ENCODE measurements at regions not wholly inside any gene's neighbourhood (a gene's known extent, or its start where the extent isn't known, plus 50 kb on each side); places are given as distances from the start of the nearest gene placed in this dataset.

GRCh38 chr4:72671980-72672379 is 103.0 kb upstream of the ADAMTS3 start:
- BruUV-seq (replicated peaks) = no TSS peak
- H3K27ac ChIP-seq (ENCODE audit: extremely low read depth, low read depth, low read length) = no peak overlapping the region
- ChIA-PET POLR2A (interaction anchor here (1.0 kb wide), 1 partner anchor 13 kb away, joined by 7 read pairs; no protein-coding TSS in a partner anchor), CTCF (ENCODE audit: low intra/inter-chr PET ratio) (no interaction called here)
- H3K9ac ChIP-seq (ENCODE audit: insufficient read depth in 1 of 2, low read depth in 2 of 2, low read length in 2 of 2) = no peak overlapping the region
- H3K9me3 ChIP-seq (replicated peaks; ENCODE audit: control insufficient read depth, insufficient read depth, low read depth, low read length) = no peaks in the 10 kb centered on the region
- no peak for DNase-seq (ENCODE audit: extremely low read depth in 1 of 4, low spot score in 3 of 4)
- no peaks in the 10 kb centered on the region for H3K4me1 ChIP-seq (replicated peaks in 1 of 2; ENCODE audit: control insufficient read depth in 2 of 2, insufficient read depth in 2 of 2, low read length in 2 of 2)
- no peak overlapping the region for H3K4me2 ChIP-seq (ENCODE audit: insufficient read depth, low read length)
- no peak for FAIRE-seq
- H3K36me3 ChIP-seq (ENCODE audit: control insufficient read depth, insufficient read depth, low read length) = no peaks in the 10 kb centered on the region
- H4K20me1 ChIP-seq (replicated peaks; ENCODE audit: control insufficient read depth, insufficient read depth, low read length) = no peaks in the 10 kb centered on the region
- intact Hi-C loops (cut with micrococcal nuclease) = no loop called here
- no peak for ATAC-seq
- in situ Hi-C loops (cut with MboI) = no loop called here
- H3K79me2 ChIP-seq (ENCODE audit: control insufficient read depth, insufficient read depth, low read length) = no peaks in the 10 kb centered on the region
- H3K4me3 ChIP-seq = no peak overlapping the region
- H3K27me3 ChIP-seq (ENCODE audit: control insufficient read depth in 2 of 2, insufficient read depth in 2 of 2, low read length in 2 of 2) = no peaks in the 10 kb centered on the region
- 76% methylated on average over 2 of the region's 3 CpGs for WGBS (ENCODE audit: insufficient coverage, low coverage, missing lambda C conversion rate)
- no peak overlapping the region for H2AFZ ChIP-seq (ENCODE audit: low read depth, low read length)
- H3K9me1 ChIP-seq (ENCODE audit: control insufficient read depth, insufficient read depth, low read length) = no peaks in the 10 kb centered on the region
- no peak for TF ChIP-seq MTA1 (IDR thresholded peaks at IDR 0.05; ENCODE audit: borderline replicate concordance)
- TF ChIP-seq ZNF41 (CRISPR knock-in tag; conservative IDR thresholded peaks at IDR 0.05) = no peak
- no peak for TF ChIP-seq BRF2 (IDR thresholded peaks at IDR 0.05; ENCODE audit: borderline replicate concordance, insufficient read depth, insufficient read length)
- no peak for TF ChIP-seq PRDM10 (IDR thresholded peaks at IDR 0.05; ENCODE audit: partially characterized antibody)
- TF ChIP-seq POLR2AphosphoS2 (IDR thresholded peaks at IDR 0.05; ENCODE audit: low read length) = no peak
- TF ChIP-seq, protein P1, sequence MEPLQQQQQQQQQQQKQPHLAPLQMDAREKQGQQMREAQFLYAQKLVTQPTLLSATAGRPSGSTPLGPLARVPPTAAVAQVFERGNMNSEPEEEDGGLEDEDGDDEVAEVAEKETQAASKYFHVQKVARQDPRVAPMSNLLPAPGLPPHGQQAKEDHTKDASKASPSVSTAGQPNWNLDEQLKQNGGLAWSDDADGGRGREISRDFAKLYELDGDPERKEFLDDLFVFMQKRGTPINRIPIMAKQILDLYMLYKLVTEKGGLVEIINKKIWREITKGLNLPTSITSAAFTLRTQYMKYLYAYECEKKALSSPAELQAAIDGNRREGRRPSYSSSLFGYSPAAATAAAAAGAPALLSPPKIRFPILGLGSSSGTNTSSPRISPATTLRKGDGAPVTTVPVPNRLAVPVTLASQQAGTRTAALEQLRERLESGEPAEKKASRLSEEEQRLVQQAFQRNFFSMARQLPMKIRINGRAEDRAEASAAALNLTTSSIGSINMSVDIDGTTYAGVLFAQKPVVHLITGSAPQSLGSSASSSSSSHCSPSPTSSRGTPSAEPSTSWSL (CRISPR knock-in tag; IDR thresholded peaks at IDR 0.05; ENCODE audit: borderline replicate concordance) = no peak
- TF ChIP-seq, protein P2, sequence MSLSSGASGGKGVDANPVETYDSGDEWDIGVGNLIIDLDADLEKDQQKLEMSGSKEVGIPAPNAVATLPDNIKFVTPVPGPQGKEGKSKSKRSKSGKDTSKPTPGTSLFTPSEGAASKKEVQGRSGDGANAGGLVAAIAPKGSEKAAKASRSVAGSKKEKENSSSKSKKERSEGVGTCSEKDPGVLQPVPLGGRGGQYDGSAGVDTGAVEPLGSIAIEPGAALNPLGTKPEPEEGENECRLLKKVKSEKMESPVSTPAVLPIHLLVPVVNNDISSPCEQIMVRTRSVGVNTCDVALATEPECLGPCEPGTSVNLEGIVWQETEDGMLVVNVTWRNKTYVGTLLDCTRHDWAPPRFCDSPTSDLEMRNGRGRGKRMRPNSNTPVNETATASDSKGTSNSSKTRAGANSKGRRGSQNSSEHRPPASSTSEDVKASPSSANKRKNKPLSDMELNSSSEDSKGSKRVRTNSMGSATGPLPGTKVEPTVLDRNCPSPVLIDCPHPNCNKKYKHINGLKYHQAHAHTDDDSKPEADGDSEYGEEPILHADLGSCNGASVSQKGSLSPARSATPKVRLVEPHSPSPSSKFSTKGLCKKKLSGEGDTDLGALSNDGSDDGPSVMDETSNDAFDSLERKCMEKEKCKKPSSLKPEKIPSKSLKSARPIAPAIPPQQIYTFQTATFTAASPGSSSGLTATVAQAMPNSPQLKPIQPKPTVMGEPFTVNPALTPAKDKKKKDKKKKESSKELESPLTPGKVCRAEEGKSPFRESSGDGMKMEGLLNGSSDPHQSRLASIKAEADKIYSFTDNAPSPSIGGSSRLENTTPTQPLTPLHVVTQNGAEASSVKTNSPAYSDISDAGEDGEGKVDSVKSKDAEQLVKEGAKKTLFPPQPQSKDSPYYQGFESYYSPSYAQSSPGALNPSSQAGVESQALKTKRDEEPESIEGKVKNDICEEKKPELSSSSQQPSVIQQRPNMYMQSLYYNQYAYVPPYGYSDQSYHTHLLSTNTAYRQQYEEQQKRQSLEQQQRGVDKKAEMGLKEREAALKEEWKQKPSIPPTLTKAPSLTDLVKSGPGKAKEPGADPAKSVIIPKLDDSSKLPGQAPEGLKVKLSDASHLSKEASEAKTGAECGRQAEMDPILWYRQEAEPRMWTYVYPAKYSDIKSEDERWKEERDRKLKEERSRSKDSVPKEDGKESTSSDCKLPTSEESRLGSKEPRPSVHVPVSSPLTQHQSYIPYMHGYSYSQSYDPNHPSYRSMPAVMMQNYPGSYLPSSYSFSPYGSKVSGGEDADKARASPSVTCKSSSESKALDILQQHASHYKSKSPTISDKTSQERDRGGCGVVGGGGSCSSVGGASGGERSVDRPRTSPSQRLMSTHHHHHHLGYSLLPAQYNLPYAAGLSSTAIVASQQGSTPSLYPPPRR (CRISPR knock-in tag; IDR thresholded peaks at IDR 0.05; ENCODE audit: borderline replicate concordance) = no peak
- no peak for TF ChIP-seq TRIM28 (IDR thresholded peaks at IDR 0.05)
- no peak for TF ChIP-seq CREB1 (IDR thresholded peaks at IDR 0.05)
- TF ChIP-seq CREB1 (CRISPR knock-in tag; IDR thresholded peaks at IDR 0.05) = no peak
